Glutamatergic neuron (in vitro differentiated cells): ENCODE measurements at regions not wholly inside any gene's neighbourhood (a gene's known extent, or its start where the extent isn't known, plus 50 kb on each side); places are given as distances from the start of the nearest gene placed in this dataset.

Experiments
- DNase-seq: peaks from one replicate; pipeline ENCODE4 v3.0.0; 2022
- H3K27ac Mint-ChIP-seq: one replicate; pipeline ENCODE4 v1.8.0; 2020; ENCODE audit warnings: mild to moderate bottlenecking, mixed read lengths, inconsistent platforms; ENCODE audit not compliant: unreplicated experiment
- H3K27me3 Mint-ChIP-seq: one replicate; pipeline ENCODE4 v1.8.0; 2020; ENCODE audit warnings: mild to moderate bottlenecking, moderate library complexity, mixed read lengths, inconsistent platforms; ENCODE audit not compliant: unreplicated experiment
- H3K36me3 Mint-ChIP-seq: one replicate; pipeline ENCODE4 v1.8.0; 2020; ENCODE audit warnings: mild to moderate bottlenecking, mixed read lengths, inconsistent platforms; ENCODE audit not compliant: unreplicated experiment
- H3K4me1 Mint-ChIP-seq: one replicate; pipeline ENCODE4 v1.8.0; 2020; ENCODE audit warnings: mild to moderate bottlenecking, low read depth, mixed read lengths, inconsistent platforms; ENCODE audit not compliant: unreplicated experiment
- H3K4me3 Mint-ChIP-seq: one replicate; pipeline ENCODE4 v1.8.0; 2020; ENCODE audit warnings: mild to moderate bottlenecking, mixed read lengths, inconsistent platforms; ENCODE audit not compliant: unreplicated experiment
- H3K9me3 Mint-ChIP-seq: one replicate; pipeline ENCODE4 v1.8.0; 2020; ENCODE audit warnings: mild to moderate bottlenecking, moderate library complexity, mixed read lengths, inconsistent platforms; ENCODE audit not compliant: unreplicated experiment
- CTCF ChIP-seq: fragments of 200-600 bp; sonication (generic); IDR thresholded peaks from one replicate; pipeline ENCODE4 v1.5.0; 2021; ENCODE audit not compliant: partially characterized antibody, unreplicated experiment

DNA sequence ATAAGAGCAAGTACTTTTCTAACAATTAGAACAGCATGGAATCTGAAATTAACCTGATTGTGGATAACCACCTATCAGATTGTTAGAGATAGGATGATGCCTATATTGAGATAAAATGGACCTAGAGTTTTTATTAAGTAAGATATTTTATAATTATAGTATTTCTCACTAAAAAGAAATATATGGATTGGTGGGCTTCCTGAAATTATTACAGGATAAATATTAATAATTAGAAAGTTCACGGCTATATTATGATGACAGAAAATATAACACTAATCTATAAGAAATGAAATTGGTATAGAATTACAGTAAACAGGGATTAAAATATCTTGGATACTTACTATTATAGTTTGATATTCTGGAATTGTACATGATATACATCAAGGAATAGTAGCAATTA is 378.0 kb upstream of the SPRY2 start:
- TF ChIP-seq CTCF, result no peak
- Mint-ChIP-seq H3K36me3 (no peaks in the 10 kb centered on the region), H3K4me1 (peaks cover 4% of the 10 kb centered on the region), H3K9me3 (no peaks in the 10 kb centered on the region), H3K27ac (no peak overlapping the region), H3K27me3 (peaks cover 2% of the 10 kb centered on the region), H3K4me3 (no peak overlapping the region)
- no peak for DNase-seq

GRCh38 chr13:80717776-80718175 is 376.9 kb upstream of the SPRY2 start:
- no peak for TF ChIP-seq CTCF
- Mint-ChIP-seq H3K27me3 (peaks cover 2% of the 10 kb centered on the region), H3K4me1 (peaks cover 4% of the 10 kb centered on the region), H3K36me3 (no peaks in the 10 kb centered on the region), H3K27ac (no peak overlapping the region), H3K9me3 (no peaks in the 10 kb centered on the region), H3K4me3 (no peak overlapping the region)
- DNase-seq, result no peak

DNA sequence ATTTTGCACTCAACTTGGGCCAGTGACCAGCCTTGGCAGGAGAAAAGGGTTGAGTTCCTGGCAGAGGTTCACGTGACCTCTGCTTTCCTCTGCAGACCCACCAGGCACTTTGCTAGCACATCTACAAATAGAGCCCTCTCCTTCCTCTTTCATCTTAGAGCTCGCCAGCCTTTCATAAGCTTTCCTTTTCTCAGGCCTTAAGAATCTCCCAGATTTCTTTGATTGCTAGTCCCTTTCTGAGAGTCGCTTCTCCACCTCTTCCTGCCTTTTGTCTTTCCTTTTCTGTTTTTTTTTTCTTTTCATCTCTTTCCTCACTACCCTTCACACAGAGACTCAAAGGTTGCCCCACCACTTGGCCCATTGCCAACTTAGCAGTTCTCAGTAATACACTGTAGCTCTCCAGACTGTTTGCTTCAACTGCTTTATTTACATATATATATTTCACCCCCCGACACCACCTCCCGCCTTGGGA is 375.7 kb upstream of the SPRY2 start:
- Mint-ChIP-seq H3K36me3 (no peaks in the 10 kb centered on the region), H3K27me3 (peaks cover 2% of the 10 kb centered on the region), H3K9me3 (no peaks in the 10 kb centered on the region), H3K4me1 (peaks cover 4% of the 10 kb centered on the region), H3K27ac (no peak overlapping the region), H3K4me3 (no peak overlapping the region)
- DNase-seq, result peak; percentile 16
- no peak for TF ChIP-seq CTCF

DNA sequence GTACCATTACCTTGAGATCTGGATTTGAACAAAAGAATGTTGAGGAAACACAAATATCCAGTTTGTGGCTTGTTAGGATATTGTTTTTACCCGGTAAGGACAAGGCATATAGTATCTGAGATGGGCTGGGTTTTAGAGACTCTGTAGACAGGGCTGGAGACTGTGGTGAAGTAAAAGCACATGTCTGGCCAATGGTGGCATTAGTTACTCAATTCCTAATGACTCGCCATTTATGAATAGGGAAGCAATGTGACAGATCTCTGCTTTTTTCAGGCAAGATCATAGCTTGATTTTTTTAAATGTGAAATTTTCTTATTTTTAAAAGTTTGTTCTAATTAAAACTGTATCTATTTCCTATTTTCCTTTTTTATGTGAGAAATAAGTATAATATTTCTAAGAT is 371.1 kb upstream of the SPRY2 start:
- no peak for TF ChIP-seq CTCF
- no peak overlapping the region for H3K27ac Mint-ChIP-seq
- H3K4me1 Mint-ChIP-seq, result peaks cover 4% of the 10 kb centered on the region
- no peaks in the 10 kb centered on the region for H3K36me3 Mint-ChIP-seq
- no peak for DNase-seq
- peaks cover 5% of the 10 kb centered on the region for H3K27me3 Mint-ChIP-seq
- H3K9me3 Mint-ChIP-seq, result peaks cover 3% of the 10 kb centered on the region
- H3K4me3 Mint-ChIP-seq, result no peak overlapping the region

- no peak overlapping the region for H3K4me3 Mint-ChIP-seq
- no peak for TF ChIP-seq CTCF
- DNase-seq, result no peak
- no peak overlapping the region for H3K27ac Mint-ChIP-seq
- H3K9me3 Mint-ChIP-seq, result peaks cover 3% of the 10 kb centered on the region
- peaks cover 9% of the 10 kb centered on the region for H3K27me3 Mint-ChIP-seq
- no peaks in the 10 kb centered on the region for H3K36me3 Mint-ChIP-seq
- H3K4me1 Mint-ChIP-seq, result no peaks in the 10 kb centered on the region
Measured at GRCh38 chr13:80708791-80709190, 367.9 kb upstream of the SPRY2 start.
